ENCODE measurements at regions not wholly inside any gene's neighbourhood (a gene's known extent, or its start where the extent isn't known, plus 50 kb on each side); places are given as distances from the start of the nearest gene placed in this dataset.

DNA sequence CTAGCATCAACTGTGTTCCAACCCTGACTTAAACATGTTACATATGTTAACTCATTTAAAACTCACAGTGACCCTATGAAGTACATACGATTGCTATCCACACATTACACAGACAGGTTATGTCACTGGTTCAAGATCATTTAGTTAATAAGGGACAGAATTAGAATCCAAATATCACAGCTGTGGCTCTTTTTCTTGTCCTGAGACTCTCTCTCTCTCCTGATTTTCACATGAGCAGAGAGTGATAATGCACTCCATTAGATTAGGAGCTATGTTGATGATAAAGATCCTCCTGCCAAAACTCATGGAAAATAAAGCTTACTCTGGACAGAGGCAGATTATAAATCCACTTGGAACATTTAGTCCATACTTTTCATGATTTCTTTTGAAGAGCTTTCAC, 408.3 kb downstream of the PPARGC1A start:
- TF ChIP-seq CTCF (IDR thresholded peaks at IDR 0.05) (no peak), POLR2A (IDR thresholded peaks at IDR 0.05) (no peak)
